ENCODE measurements at regions not wholly inside any gene's neighbourhood (a gene's known extent, or its start where the extent isn't known, plus 50 kb on each side); places are given as distances from the start of the nearest gene placed in this dataset.
A peak's percentile ranks its signal among the peaks of the same experiment; 100 is the strongest.
"Not testable (repeated sequence)": the region's sequence is repeated elsewhere in the genome, so short reads cannot be mapped to it uniquely, and the experiment has no call there.

- no peak for DNase-seq
Measured at GRCh38 chr12:124648710-124649384, 81.4 kb upstream of the NCOR2 start.

DNA sequence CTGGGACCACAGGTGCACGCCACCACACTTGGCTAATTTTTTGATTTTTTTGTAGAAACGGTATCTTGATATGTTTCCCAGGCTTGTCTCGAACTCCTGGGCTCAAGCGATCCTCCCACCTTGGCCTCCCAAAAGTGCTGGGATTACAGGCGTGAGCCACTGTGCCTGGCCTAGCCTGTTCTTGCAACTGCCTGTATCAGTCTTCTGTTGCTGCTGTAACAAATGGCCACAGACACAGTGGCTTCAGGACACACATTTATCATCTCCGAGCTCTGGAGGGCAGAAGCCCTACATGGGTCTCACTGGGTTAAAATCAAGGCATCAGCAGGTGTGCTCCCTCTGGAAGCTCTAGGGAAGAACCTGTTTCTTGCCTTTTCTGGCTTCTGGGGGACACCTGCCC, 79.9 kb upstream of the NCOR2 start:
- DNase-seq = no peak

DNA sequence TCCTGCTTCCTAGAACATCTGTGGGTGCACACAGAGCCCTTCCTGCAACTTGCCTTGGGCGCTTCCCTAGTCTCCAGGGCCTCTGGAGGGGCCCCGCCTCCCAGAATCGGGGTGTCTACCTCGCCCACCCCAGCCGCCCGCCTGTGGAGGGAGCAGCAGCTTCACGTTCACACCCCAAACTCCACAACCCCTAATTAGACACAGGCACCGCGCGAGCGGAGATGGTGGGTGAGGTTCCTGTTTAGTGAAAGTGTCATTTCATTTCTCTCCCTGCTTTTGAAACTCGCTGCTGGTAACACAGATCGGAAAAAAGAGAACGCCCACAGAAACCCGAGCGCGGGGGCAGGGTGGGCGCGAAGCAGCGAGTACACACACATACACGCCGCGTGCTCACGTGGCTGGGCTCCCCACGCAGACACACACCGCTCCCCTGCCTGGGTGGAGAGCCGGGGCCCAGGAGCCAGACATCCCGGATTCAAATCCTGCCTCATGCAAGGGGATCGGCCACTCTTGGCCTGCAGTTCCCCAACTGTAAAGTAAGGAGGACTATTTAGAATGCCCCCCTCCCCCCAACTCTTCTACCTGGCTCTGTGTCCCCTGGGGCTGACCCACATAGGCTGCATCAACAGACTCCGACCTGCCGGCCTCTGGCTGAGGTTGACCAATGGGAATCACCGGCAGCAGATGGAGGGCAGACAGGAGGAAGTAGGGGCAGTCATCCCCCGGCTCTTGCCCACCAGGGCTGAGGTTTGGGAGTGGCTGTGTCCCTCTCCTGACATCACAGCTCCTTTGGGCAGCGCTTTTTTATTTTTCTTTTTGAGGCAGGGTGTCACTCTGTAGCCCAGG, 79.2 kb upstream of the NCOR2 start:
- DNase-seq = no peak

GRCh38 chr12:124645530-124646244, 78.3 kb upstream of the NCOR2 start:
- no peak for DNase-seq

DNA sequence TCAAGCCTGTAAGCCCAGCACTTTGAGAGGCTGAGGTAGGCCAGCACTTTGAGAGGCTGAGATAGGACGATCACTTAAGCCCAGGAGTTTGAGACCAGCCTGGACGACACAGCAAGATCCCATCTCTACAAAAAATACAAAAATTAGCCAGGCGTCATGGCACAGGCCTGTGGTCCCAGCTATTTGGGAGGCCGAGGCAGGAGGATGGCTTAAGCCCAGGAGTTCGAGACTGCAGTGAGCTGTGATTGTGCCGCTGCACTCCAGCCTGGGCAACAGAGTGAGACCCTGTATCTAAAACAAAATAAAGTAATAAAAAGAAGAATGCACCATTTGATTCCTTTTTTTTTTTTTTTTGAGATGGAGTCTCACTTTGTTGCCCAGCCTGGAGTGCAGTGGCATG, 76.4 kb upstream of the NCOR2 start:
- not testable (repeated sequence) for DNase-seq

- DNase-seq = no peak
Measured at GRCh38 chr12:124642105-124642504, 74.7 kb upstream of the NCOR2 start.

GRCh38 chr12:124641591-124641990, 74.2 kb upstream of the NCOR2 start:
- no peak for DNase-seq

DNA sequence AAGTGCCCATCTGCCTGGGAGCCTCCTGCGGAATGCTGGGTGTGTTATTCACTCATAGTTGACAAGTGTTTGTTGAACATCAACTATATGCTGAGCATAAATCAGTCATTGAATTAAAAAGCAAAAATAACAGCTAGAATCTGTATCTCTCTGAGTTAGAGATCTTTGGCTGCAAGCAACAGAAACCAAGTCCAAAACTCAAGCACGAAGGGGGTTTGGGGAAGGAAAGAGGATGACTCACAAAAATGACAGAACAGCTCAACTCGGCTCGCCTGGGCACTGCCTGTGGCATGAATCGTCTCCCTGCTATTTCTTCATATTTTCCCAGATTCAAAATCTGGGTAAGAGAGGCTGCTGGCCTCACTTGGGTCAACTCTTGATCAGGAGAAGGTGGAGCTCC, 72.6 kb upstream of the NCOR2 start:
- DNase-seq = no peak

DNA sequence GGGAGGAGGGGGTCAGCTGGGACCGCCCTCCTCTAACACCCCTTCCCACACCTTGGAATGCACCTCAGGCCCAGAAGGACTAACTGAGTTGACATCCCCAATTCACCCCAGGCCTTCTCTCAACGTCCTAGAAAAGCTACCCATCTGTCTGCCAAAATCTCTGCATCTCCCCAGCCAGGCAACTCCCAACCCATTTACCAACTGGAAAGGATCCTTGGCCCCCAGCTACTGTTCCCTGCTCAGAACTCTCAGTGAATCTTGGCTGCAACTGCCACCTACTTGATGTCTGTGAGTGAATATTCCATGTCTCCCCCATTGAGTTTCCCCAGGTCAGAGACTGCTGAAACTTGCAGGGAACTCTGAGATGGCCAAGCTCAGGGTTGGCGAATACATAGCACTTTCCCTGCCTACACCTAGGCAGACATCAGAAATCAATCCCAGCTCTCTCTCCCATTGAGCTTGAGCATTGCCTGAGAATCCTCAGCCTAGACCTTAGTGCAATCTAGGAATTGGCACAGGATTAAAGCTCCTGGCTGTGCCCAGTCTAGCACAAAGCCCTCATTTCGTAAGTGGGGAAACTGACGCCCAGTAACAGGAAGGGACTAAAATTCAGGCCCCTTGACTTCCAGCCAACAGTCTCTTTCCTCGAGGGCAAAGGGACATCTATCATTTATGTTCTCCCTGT, 71.9 kb upstream of the NCOR2 start:
- DNase-seq = no peak

DNA sequence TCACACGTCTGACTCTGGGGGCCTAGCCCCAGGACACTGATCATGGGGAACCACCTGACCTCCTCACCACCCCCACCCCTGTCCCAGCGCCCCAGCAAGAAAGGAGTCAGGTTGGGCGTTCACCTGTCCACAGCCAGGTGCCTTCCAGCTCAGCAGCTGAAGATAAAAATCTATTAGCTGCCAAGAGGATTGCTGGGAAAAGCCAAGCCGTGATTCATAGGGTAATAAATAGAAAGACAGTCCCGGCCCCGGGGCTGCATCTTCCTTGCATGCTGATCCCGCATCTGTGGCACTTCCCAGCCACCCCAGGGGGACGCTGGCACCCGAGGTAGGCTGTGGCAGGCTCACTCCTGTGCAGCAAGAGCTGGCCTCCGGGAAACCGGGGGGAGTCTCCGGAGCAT, 70.2 kb upstream of the NCOR2 start:
- no peak for DNase-seq

GRCh38 chr12:124637163-124637562, 69.8 kb upstream of the NCOR2 start:
- DNase-seq = no peak

- DNase-seq = no peak
Measured at GRCh38 chr12:124636138-124636978, 68.9 kb upstream of the NCOR2 start.

DNA sequence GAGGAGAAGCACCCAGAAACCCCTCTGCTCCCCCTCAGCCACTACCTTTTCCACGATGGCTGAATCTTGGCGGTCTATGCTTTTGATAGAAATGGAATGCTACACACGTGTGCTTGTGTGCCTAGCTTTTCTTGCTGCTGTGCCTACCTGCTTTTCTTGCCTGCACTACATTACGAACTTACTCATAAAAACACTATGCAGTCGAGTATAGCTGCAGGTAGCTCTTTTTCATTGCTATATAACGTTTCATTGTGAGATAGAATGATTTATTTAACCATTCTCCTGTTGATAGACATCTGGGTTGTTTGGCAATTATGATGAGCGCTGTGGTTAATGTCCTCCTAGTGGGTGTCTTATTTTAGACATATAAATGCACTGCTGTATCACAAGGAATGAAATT, 67.9 kb upstream of the NCOR2 start:
- DNase-seq = no peak

DNA sequence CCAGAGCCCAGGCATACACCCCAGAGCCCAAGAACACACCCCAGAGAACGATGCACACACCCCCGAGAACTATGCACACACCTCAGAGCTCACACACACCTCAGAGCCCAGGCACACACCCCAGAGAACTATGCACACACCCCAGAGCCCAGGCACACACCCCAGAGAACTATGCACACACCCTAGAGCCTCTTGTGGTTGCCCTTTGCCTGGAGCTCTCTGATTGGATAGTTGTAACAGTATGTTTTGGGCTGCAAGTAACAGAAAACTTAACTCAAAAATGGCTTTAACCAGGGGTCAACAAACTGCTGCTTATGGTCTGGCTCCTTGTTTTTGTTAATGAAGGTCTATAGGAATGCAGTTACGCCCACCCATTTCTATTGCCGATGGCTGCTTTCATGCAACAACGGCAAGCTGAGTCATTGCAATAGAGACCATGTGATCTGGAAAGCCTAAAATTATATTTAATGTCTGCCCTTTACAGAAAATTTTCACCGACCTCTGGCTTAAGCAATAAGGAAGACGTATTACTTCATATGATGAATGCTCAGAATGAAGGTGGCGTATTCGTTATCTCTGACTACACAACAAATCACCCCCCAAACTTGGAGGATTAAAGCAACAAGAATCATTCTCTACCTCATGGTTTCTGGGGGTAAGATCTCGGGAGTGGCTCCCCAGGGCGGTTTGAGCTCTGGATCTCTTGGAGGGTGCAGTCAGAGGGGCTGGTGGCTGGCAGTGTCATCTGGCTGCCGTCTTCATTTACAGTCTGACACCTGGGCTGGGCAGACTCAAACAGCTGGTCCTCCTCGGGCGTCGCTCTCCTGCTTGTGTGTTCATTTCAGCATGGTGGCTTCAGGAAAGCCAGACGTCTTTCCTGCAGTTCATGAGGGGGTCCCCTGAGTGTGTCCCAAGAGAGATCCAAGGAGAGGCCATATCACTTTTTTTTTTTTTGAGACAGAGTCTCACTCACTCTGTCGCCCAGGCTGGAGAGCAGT, 66.3 kb upstream of the NCOR2 start:
- DNase-seq = no peak

GRCh38 chr12:124632519-124632984, 65.1 kb upstream of the NCOR2 start:
- no peak for DNase-seq

- DNase-seq = peak; percentile 18
Measured at GRCh38 chr12:124631681-124632256, 64.4 kb upstream of the NCOR2 start.

GRCh38 chr12:124630791-124631313, 63.4 kb upstream of the NCOR2 start:
- no peak for DNase-seq

DNA sequence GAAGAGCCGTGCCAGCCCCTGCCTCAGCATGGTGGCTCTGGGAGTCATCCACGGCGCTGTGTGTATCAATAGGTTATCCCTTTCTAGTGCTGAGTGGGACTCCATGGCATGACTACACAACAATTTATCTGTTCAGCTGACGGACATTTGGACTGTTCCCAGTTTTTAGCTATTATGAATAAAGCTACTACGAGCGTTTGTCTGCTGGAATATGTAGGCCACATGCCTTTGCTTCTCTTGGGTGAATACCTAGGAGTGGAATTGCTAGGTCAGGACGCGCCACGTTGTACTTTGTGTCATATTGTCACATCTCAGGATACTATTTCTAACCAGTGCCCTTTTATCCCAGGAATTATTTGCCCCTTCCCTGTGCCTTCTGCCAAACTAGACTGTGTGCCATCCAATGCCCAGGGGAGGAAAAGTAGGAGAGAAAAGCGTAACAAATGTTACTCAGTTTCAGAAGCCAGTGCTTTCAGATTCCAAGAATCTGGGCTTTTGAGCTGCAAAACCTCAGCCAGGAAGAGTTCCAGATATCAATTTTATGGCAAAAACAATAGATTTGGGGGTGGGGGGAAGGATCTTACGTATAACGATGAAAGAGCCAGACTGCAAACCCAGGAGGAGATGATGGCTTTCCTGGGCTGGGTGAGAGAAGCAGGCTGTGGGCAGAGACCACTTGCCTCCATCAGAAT, 62.5 kb upstream of the NCOR2 start:
- no peak for DNase-seq

DNA sequence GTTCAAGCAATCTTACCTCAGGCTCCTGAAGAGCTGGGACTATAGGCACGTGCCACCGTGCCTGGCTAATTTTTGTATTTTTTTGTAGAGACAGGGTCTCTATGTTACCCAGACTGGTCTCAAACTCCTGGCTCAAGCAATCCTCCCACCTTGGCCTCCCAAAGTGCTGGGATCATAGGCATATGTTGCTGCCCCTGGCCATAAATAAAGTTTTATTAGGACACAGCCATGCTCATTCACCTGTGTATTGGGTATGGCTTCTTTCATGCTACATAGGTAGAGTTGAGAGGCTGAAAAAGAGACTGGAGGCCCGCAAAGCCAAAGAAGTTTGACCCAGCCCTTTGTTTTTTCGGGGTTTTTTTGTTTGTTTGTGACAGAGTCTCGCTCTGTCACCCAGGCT, 61.7 kb upstream of the NCOR2 start:
- no peak for DNase-seq

DNA sequence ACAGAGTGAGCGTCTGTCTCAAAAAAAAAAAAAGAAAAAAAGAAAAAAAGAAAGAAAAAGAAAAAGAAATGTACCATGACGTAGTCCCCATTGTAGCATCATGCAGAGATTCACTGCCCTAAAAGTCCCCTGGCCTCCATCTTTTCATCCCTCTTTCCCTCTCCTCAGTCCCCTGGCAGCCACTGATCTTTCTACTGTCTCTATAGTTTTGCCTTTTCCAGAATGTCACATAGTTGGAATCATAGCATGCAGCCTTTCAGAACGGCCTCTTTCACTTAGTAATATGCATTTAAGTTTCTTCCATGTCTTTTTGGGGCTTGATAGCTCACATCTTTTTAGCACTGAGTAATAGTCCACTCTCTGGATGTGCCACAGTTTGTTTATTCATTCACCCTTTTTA, 60.5 kb upstream of the NCOR2 start:
- no peak for DNase-seq
